ENCODE measurements at regions not wholly inside any gene's neighbourhood (a gene's known extent, or its start where the extent isn't known, plus 50 kb on each side); places are given as distances from the start of the nearest gene placed in this dataset.

DNA sequence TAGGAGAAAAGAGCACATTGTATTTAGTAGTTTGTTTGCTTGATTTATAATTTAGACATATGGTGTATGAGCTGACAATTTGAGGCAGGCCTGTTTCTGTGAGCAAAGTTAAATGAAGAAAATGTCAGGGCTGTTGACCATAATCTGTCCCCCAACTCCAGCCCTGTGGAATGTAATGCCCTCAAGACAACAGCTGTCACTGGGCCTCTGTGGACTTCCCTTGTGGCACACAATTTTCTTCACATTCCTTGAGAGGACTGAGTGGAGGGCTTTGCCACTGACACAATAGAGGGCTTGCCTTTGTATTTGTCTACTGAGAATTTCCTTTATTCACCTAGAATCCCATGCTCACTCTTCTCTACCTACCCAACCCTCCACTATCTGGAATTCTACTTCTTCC, 141.2 kb upstream of the CD180 start:
- TF ChIP-seq, protein P1, sequence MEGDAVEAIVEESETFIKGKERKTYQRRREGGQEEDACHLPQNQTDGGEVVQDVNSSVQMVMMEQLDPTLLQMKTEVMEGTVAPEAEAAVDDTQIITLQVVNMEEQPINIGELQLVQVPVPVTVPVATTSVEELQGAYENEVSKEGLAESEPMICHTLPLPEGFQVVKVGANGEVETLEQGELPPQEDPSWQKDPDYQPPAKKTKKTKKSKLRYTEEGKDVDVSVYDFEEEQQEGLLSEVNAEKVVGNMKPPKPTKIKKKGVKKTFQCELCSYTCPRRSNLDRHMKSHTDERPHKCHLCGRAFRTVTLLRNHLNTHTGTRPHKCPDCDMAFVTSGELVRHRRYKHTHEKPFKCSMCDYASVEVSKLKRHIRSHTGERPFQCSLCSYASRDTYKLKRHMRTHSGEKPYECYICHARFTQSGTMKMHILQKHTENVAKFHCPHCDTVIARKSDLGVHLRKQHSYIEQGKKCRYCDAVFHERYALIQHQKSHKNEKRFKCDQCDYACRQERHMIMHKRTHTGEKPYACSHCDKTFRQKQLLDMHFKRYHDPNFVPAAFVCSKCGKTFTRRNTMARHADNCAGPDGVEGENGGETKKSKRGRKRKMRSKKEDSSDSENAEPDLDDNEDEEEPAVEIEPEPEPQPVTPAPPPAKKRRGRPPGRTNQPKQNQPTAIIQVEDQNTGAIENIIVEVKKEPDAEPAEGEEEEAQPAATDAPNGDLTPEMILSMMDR (IDR thresholded peaks at IDR 0.05; ENCODE audit: insufficient read depth, low read length, poor library complexity, severe bottlenecking) = no peak
- TF ChIP-seq EZH2phosphoT487 (conservative IDR thresholded peaks at IDR 0.05; ENCODE audit: low read length) = no peak
